GM12864 (cell line): ENCODE measurements at regions not wholly inside any gene's neighbourhood (a gene's known extent, or its start where the extent isn't known, plus 50 kb on each side); places are given as distances from the start of the nearest gene placed in this dataset.
"Not testable (repeated sequence)": the region's sequence is repeated elsewhere in the genome, so short reads cannot be mapped to it uniquely, and the experiment has no call there.

Source experiments
- DNase-seq: peaks from one replicate; pipeline ENCODE4 v3.0.0-alpha.2; 2011; ENCODE audit warnings: low read depth
- H3K4me3 ChIP-seq: 2 replicates; pipeline ENCODE4 v1.5.1; 2011; ENCODE audit warnings: mild to moderate bottlenecking, low read depth, low read length, control low read depth
- TF ChIP-seq, protein P1 (sequence below): IDR thresholded peaks from 2 replicates; pipeline ENCODE4 v1.5.1; 2011; ENCODE audit warnings: low read depth, mild to moderate bottlenecking, moderate library complexity, low read length, control low read depth, inconsistent platforms; ENCODE audit errors: missing control alignments

DNA sequence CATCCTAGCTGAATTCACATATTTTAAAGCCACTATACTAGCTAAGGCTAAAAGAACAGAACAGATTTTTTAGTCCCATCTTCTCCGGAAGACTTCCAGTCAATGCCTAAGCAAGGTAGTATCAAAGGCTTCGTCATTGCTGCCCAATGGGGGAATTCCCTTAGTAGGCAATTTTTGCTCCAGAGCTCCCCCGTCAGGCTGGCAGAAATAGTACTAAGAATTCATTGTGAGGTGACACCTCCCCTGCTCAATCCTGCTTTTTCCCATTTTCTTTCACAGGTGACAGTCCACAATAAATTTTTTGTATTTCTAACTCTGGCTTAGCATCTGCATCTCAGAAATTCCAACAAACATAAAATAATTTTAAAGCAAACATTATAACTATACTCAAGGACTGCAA is 52.8 kb upstream of the SRSF6 start:
- no peak overlapping the region for H3K4me3 ChIP-seq
- TF ChIP-seq, protein P1, sequence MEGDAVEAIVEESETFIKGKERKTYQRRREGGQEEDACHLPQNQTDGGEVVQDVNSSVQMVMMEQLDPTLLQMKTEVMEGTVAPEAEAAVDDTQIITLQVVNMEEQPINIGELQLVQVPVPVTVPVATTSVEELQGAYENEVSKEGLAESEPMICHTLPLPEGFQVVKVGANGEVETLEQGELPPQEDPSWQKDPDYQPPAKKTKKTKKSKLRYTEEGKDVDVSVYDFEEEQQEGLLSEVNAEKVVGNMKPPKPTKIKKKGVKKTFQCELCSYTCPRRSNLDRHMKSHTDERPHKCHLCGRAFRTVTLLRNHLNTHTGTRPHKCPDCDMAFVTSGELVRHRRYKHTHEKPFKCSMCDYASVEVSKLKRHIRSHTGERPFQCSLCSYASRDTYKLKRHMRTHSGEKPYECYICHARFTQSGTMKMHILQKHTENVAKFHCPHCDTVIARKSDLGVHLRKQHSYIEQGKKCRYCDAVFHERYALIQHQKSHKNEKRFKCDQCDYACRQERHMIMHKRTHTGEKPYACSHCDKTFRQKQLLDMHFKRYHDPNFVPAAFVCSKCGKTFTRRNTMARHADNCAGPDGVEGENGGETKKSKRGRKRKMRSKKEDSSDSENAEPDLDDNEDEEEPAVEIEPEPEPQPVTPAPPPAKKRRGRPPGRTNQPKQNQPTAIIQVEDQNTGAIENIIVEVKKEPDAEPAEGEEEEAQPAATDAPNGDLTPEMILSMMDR = peak; percentile 65
- DNase-seq = no peak

DNA sequence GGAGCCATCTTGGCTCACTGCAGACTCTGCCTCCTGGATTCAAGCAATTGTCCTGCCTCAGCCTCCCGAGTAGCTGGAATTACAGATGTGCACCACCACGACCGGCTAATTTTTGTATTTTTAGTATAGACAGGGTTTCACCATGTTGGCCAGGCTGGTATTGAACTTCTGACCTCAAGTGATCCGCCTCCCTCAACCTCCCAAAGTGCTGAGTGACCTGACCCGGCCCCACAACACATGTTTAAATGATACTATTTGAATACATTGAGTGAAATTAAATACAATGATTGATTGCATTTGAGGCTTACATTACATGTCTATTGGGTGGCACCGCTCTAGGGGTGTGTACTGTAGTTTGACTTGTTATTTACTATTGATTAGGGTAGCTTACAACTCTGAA is 56.8 kb upstream of the SRSF6 start:
- not testable (repeated sequence) for H3K4me3 ChIP-seq, DNase-seq

DNA sequence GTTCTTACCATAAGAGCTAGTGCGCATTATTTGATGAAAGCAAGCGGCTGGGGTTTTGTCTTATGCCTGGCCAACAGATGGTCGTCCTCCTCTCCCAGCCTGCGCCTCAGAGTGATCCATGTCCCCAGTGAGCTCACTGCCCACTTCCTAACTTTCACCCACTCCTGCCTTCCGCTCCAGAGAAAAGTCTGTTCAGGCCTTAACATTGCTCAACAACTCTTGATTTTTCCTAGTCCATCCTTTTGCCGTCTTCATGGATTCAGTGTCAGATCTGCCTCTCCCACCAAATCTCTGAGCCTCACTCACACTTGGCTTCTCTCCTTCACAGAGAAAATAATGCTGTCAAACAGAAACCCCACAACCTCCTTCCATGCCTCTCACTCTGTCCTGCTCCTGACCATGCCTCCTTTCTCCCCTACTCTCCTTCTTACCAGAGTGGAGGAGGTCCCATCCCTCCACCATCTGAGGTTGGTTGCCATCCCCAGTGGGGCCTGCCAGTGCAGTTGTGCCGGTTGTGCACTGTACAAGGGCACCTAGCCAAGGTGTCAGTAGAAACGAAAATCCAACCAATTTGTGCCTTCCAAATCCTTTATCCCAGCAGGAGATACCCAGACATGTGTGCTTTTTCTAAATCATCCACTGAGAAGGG is 58.9 kb upstream of the SRSF6 start:
- TF ChIP-seq, protein P1 = no peak
- no peak for DNase-seq
- no peak overlapping the region for H3K4me3 ChIP-seq

GRCh38 chr20:43397147-43397546 is 60.5 kb upstream of the SRSF6 start:
- H3K4me3 ChIP-seq = no peak overlapping the region
- TF ChIP-seq, protein P1 = no peak
- no peak for DNase-seq

DNA sequence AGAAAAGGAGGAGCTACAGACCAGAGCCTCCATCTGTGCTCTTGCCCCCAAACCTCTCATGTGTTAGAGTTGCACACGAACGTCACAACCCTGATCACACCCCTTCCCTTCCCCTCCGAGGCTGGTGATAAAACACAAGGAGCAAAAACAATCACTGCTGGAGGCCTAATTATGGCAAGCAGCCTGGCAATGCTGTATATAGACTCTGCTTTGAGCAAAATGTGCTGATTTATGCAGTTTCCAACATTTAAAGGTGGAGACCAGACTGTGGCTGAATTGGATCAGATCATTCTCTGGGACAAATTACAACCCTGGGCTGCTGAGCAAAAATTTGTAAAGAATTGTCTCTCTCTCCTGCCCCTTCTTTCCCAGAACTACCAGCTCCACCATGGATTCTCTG is 64.6 kb upstream of the SRSF6 start:
- no peak overlapping the region for H3K4me3 ChIP-seq
- DNase-seq = no peak
- TF ChIP-seq, protein P1 = no peak

DNA sequence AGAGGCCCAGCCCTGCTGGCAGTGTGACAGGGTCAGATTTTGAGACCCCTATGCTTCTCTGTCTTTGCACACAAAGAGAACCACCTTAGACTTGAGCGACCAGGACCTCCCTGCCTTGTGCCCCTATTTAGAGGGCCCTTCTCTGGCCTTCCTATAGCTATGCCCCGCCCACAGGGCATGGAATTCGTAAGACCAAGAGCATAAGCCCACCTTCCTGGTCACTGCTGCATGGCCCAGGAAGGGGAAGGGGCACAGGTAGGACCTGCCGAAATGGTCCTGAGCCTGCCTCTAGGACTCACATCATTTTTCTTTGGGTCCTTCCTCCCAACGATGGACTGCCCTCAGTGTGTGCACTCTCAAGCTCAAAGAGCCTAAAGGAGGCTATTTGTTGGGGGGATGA is 65.1 kb upstream of the SRSF6 start:
- H3K4me3 ChIP-seq = no peak overlapping the region
- DNase-seq = no peak
- TF ChIP-seq, protein P1 = no peak

- no peak for DNase-seq
- no peak overlapping the region for H3K4me3 ChIP-seq
- TF ChIP-seq, protein P1 = peak; percentile 47
Observed at GRCh38 chr20:43389839-43390626, 67.7 kb upstream of the SRSF6 start.
